Brain microvascular endothelial cell (primary cell): ENCODE measurements at regions not wholly inside any gene's neighbourhood (a gene's known extent, or its start where the extent isn't known, plus 50 kb on each side); places are given as distances from the start of the nearest gene placed in this dataset.

Experiments used
- DNase-seq: peaks from one replicate; pipeline ENCODE4 v3.0.0-alpha.2; 2020
- H3K27ac ChIP-seq: fragments of 250-450 bp; sonication (Bioruptor Pico); 2 replicates; pipeline ENCODE4 v1.5.1; 2020; ENCODE audit warnings: mild to moderate bottlenecking, moderate library complexity
- H3K27me3 ChIP-seq: fragments of 250-450 bp; sonication (Bioruptor Pico); replicated peaks from 2 replicates; pipeline ENCODE4 v1.5.1; 2020; ENCODE audit warnings: mild to moderate bottlenecking
- H3K36me3 ChIP-seq: fragments of 250-450 bp; sonication (Bioruptor Pico); replicated peaks from 2 replicates; pipeline ENCODE4 v1.5.1; 2020; ENCODE audit warnings: mild to moderate bottlenecking
- H3K4me3 ChIP-seq: 2 replicates; pipeline ENCODE4 v1.5.1; 2011; ENCODE audit warnings: low read depth, mild to moderate bottlenecking, control low read depth, low read length, moderate library complexity
- CTCF ChIP-seq: IDR thresholded peaks from 2 replicates; pipeline ENCODE4 v1.5.1; 2011; ENCODE audit warnings: low read depth, mild to moderate bottlenecking, moderate library complexity, low read length, control low read depth, inconsistent platforms; ENCODE audit errors: missing control alignments
- in situ Hi-C: cut with HindIII; loops from 2 replicates; pipeline ENCODE4 v1.10.0; 2017; ENCODE audit warnings: low sequenced_read_pairs, low pct_ligation_motif_present

- Histone ChIP-seq H3K4me3 (no peak overlapping the region), H3K36me3 (no peaks in the 10 kb centered on the region), H3K27me3 (no peaks in the 10 kb centered on the region), H3K27ac (no peak overlapping the region)
- in situ Hi-C loops = no loop called here
- no peak for TF ChIP-seq CTCF
- DNase-seq = no peak
Measured at GRCh38 chr11:116335078-116335477, 437.7 kb downstream of the BUD13 start.

- Histone ChIP-seq H3K27ac (no peak overlapping the region), H3K36me3 (no peaks in the 10 kb centered on the region), H3K4me3 (no peak overlapping the region), H3K27me3 (no peaks in the 10 kb centered on the region)
- no peak for DNase-seq
- TF ChIP-seq CTCF = no peak
- in situ Hi-C loops = no loop called here
Measured at GRCh38 chr11:116334596-116334995, 438.2 kb downstream of the BUD13 start.

GRCh38 chr11:116333001-116333535, 439.7 kb downstream of the BUD13 start:
- Histone ChIP-seq H3K27me3 (no peaks in the 10 kb centered on the region), H3K36me3 (no peaks in the 10 kb centered on the region), H3K4me3 (no peak overlapping the region), H3K27ac (no peak overlapping the region)
- in situ Hi-C loops = no loop called here
- TF ChIP-seq CTCF = no peak
- no peak for DNase-seq

GRCh38 chr11:116332391-116332790, 440.4 kb downstream of the BUD13 start:
- in situ Hi-C loops = no loop called here
- no peak for TF ChIP-seq CTCF

GRCh38 chr11:116331381-116331780, 441.4 kb downstream of the BUD13 start:
- no peak overlapping the region for H3K4me3 ChIP-seq
- in situ Hi-C loops = no loop called here
- no peak for DNase-seq

More at GRCh38 chr11:116332391-116332790, 440.4 kb downstream of the BUD13 start:
- no peak for DNase-seq
- H3K4me3 ChIP-seq = no peak overlapping the region
- no peaks in the 10 kb centered on the region for H3K36me3 ChIP-seq
- no peak overlapping the region for H3K27ac ChIP-seq
- H3K27me3 ChIP-seq = no peaks in the 10 kb centered on the region

More at GRCh38 chr11:116331381-116331780, 441.4 kb downstream of the BUD13 start:
- no peak for TF ChIP-seq CTCF
- Histone ChIP-seq H3K27ac (no peak overlapping the region), H3K36me3 (no peaks in the 10 kb centered on the region), H3K27me3 (no peaks in the 10 kb centered on the region)
